ENCODE measurements at regions not wholly inside any gene's neighbourhood (a gene's known extent, or its start where the extent isn't known, plus 50 kb on each side); places are given as distances from the start of the nearest gene placed in this dataset.

DNA sequence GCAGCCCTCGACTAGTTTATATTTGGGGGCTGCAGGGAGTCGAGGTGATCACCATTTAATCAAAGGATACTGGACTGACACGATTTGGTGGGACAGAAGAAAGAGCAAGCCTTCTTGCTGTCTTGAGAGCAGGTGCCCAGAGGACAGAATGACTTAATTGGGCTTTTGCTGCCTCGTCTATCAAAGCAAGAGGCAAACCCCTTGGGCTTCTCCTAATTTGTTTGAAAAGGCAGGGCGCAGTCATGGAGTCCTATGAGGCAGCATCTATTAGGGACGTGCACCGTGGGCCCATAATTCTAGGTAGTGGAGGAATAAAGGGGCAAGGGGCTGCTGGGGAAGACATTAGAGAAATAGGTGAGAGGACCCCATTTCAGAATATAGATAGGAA, 1411.3 kb downstream of the TBC1D22A start:
- no peak for DNase-seq

DNA sequence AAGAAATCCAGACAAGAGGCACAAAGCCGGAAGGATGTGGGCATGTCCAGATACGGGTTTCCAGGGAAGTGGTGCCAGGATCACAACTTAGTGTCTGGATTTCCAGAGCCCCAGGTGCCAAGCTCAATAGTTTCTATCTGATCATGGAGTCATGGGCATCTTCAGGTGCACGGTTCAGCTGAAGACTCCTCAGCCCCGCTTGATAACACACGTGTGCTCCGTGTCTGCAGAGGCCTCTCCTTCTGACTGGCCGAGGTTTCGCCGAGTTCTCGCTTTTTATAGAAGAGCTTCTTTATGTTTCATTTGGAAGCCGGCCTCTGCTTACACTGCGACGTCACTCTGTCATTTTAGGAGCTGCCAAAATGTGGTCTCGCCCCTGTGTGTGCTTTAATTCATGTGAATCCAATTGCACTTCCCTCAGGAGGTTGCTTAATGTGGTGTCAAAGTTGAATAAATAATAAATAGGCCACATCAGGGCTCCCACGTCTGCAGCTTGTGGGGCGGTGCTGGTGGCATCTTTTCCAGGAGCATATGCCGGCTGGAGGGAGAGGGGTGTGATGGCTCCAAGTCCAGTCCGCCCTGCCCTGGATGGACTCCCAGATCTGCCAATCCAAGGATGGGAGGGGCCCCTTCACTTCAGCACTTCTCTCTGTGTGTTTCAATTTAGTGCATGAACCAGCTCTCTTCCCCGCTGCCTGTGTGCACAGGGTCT, 1410.8 kb downstream of the TBC1D22A start:
- DNase-seq, result no peak

DNA sequence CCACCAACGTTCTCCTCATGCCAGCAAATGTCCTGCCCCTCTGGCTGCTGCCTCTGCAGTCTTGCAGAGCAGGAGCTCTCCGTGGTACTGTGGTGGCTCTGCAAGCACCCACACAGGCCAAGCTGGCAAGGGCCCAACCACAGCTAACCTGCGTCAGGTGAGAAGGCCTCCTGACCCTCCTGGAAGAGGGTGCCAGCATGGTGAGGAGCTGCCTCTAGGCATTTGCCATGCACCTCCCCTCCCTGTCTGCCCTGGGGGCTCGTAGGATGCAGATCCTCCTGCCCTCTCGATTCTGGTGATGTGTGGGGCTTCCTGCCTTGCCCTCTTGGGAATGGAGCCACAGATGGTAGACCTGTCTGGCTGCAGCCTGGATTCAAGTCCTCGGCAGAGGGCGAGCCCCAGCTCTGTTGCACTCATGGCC, 1408.8 kb downstream of the TBC1D22A start:
- no peak for DNase-seq

DNA sequence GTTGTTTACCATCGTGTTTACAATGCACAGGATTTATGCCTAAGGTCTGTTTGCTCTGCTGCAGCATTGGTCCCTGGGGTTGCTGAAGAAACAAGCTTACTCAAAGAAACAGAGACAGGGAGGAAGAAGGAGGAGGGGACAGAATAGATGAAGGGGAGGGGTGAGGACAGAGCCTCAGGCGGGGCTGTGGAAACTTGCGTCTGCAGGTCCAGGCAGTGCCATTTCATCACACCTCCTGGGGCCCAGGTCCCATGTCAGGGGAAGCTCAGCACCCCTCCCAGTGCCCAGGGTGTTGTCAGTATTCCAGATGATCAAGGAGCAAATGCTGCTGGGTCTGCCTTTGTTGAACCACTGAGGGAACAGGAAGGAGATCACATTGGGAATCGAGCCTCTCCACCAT, 1406.8 kb downstream of the TBC1D22A start:
- no peak for DNase-seq

DNA sequence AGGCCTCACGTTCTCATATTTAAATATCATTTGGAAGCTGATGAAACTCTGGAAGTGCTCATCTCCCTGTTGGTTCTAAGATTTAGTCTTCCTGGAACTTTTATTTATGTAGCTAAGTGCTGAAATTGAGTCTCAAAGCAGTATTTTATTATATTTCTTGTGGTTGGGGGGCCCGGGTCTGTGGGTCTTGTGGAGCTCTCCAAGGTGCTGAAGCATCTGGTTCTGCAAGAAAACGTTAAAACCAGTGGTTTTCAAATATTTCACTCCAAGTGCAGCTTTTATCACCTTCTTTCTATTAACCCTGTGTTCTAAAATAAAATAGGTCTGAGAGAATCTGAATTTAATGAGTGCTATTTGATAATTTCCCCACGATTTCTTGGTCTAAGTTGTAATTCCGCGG, 1404.8 kb downstream of the TBC1D22A start:
- no peak for DNase-seq

DNA sequence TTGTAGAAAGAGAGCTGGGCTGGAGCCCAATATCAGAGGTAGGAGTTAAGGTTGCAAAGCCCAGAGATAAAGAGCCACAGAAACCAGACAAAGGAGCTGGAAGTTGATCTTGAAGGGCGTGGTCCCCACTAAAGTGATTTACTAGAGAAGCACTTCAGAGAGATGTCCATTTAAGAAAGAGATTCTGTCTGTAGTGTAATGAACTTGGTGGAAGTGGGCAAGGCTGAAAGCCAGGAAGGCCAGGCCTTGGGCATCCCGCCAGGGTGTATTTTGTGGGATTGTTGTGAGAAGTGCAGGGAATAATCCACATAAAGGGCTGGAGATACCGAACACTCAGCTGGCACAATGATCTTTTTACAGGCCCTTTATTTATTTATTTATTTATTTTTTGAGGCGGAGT, 1398.8 kb downstream of the TBC1D22A start:
- DNase-seq, result no peak

DNA sequence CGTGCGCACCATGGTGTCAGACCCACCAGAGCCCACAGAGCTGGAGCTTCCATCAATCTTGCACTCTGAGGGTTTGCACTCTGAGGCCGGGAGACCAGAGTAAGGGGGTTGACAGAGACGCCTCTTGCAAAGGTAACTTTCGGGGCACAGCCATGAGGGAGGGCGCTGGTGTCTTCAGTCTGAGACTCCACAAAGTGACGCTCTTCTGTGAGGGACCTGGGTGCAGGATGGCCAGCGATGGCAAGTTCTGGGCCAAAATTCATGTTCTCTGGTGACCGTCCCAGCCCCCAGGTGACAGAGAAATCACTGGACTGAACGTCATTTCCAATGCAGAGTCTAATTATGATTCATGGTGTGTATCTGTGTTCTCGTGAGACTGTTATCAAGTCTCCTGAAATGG, 1395.2 kb downstream of the TBC1D22A start:
- DNase-seq, result no peak

DNA sequence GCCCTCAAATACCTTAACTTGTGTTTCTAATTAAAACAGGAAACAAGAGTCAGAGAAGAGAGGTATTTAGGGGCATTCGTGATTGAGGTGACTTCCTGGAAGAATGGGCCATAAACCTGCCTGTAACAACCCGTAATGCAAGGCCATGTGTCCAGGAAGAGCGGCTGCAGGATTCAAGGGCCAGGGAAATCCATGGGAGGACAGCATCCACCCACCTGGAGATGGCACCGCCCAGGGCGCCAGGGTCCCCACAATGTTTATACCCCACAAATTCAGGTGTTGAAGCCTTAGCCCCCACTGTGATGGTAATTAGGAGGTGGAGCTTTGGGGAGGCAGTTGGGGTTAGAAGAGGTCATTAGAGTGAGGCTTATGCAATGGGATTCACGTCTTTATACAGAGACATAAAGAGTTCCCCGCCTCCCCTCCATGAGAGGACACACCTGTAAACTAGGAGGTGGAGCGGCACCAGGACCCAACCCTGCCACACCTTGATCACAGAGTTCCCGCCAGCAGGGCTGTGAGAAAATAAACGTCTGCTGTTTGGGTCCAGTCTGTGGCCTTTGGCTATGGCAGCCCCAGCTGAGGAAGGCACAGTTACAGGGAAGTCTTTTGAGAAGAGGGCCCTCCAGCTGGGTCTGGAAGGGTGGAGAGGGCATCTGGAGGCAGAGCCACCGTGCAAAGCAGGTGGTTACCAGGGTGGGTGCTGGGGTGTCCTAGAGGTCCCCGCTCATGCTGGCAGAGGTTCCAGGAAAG, 1394.3 kb downstream of the TBC1D22A start:
- no peak for DNase-seq

DNA sequence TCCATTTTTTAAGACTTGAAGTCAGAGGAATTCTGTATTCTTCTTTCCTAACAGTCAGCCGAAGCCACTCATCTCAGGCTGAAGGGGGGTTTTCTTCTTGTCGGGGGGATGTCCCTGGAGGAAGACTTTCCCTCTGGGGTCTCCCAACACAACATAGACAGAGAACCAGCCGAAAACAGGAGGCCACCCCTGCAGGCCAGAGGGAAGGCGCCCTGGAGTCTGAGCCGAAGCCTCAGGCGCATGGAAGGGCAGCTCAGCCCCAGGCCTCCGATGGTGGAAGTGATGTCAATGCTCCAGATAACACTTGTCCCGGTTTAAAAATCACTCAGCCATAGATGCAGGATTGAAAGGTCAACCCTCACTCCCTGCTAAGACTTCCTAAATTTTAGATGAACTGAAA, 1393.0 kb downstream of the TBC1D22A start:
- DNase-seq, result no peak

DNA sequence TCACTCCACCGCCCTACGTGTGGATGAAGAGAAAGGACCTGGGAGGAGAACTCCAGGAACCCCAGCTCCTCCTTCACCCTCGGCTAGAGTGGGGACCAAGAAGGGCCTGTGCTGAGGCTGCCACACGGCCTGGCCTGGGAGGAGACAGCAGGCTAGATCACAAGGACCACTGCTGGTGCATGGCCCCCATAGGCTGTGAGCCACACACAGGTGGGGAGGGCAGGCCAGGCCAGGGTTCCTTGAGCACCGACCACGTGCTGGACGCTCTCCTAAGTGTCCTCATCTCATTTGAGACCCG, 1392.4 kb downstream of the TBC1D22A start:
- DNase-seq, result no peak

DNA sequence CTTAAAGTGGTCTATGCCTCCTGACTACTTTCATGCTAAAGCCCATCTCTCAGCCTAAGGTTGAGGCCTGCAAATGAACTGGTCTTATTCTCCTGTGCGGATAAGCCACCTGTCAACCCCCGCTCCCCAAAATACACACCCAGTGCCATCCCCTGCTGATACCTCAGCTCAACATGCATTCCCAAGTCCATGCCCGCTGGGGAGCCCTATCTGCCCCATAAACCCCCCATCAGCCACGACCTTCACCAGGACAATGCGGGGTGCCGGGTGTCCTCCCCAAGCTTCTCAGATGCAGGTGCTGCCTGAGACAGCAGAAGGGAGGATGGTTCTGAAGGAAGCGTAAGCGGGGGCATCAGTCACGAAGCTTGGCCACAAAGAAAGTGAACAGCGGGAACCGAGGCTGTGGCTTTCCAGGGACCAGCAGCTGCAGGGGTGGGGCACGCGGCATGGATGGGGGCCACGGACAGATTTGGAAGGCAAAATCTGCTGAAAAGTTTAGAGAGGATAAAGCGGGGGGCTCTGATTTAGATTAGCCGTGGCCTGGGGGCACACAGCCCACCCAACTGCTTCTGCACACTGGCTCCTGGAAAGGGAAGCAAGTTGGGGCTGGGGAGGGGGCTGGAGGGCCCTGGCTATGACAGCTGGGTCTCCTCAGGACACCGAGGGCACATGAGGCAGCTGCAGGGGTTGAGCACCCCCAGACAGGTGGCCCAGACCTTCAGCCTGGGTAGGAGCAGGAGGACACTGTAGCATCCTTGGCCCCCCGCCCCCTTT, 1391.9 kb downstream of the TBC1D22A start:
- DNase-seq, result no peak

DNA sequence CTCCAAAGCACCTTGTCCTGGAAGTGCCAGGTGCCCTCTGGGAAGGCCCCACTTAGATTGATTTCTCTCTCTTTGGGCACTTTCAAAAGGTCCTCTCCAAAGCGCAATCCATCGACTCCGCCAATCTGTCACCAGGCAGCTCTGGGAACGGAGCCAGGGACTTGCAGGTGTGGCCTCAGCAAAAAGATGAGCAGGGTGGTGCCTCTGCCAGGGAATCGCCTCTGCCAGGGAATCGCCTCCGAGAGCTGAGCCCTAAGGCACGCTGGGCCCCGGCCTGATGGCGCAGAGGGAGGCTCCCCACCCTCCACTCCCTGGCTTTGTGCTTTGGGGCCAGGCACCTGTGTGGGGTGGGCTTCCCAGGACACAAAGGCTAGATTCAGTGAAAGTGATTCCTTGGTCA, 1391.3 kb downstream of the TBC1D22A start:
- DNase-seq, result no peak

DNA sequence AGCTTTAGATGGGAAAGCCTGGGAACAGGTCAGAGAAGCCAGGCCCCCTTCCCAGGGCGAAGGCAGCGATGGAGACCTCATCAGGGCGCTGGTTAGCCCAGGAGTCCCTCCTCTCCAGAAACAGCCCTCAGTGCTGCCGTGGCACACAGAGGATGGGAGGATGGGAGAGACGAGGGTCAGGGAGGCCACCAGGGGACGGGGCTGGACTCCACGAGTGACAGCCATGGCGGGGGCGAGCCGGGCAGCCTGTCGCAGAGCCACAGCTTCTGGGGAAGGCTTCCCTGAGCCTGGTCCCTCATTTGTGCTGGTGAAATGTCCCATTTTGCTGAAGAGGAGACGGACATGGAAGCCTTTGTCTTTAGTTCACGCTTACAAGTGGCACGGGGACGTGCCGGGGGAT, 1390.5 kb downstream of the TBC1D22A start:
- DNase-seq, result no peak

DNA sequence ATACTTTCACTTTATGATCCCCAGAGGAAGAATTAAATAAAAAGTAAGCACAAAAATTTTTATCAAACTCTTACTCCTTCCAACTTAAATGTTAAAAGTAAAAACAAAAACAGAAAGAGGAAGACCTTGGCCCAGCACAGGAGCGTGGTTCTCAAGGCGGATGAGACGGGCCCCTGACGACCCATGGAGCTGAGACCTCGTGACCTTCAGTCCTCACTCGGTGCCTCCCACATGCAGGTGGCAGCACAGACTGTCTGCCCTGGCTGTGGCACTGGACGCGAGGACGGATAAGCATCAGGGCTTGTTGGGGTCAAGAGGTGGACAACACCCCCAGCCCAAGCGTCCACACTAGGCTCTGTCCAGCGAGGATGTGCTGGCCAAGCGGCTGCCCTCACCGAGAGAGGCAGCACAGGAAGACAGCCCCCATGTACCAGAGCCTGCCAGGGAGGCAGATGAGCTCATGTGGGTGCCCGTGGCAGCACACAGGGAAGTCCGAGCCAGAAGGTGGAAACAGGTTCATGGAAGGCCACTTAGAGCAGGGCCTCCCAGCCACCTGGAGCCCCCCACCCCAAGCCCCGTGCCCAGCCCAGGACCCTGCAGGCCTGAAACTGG, 1389.8 kb downstream of the TBC1D22A start:
- DNase-seq, result no peak

DNA sequence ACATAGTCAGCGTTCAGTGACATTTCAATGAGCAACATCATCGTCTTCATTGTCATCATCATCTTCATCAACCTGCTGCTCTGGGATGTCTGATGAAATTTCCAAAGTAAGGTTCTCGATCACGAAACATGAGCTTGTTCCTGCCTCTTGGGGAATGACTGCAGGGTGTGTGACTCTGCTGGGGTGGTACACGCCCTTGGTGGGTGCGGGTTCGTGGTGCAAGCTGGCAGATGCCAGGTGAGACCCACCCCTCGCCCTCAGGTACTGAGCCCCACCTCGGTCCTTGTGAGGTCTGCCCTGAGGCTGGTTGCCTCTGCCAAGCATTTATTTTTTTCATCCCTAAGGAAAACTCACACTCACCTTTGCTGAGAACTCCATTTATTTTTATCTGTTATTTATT, 1389.2 kb downstream of the TBC1D22A start:
- DNase-seq, result no peak

DNA sequence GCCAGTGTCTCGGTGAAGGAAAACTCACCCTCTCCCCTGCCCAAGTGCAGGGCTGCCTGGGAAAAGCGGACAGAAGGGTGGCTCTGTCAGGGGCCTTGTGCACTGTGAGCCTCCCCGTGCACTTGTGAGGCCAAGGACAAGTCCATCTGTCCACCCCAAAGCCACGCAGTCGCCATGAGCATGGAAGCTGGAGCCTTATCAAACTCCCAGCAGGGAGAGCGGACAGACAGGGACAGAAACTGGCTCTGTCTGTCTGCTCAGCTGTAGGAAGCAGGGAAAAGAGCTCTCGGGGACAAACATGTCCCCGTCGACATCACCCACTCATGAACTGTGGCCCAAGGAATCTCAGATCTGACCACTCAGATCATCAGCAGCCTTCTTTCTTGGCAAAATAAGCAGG, 1385.4 kb downstream of the TBC1D22A start:
- DNase-seq, result no peak

DNA sequence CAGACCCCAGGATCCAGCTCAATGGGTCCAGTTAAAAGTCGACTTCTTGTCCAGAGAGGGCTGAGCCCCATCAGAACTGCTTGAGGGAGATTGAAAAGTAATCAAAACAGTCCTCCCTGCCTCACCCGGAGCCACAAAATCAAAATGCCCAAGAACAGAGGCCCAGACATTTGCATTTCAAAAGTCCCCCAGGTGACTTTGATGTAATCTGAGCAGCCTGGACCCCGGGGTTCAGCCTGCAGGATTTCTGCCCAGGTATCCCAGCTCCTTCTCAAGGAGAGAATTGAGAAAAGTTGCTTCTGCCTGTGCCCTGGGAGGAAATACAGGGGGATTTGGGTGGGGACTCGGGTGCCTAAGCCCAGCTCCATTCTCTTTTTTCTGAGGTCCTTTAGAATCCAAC, 1385.0 kb downstream of the TBC1D22A start:
- no peak for DNase-seq

DNA sequence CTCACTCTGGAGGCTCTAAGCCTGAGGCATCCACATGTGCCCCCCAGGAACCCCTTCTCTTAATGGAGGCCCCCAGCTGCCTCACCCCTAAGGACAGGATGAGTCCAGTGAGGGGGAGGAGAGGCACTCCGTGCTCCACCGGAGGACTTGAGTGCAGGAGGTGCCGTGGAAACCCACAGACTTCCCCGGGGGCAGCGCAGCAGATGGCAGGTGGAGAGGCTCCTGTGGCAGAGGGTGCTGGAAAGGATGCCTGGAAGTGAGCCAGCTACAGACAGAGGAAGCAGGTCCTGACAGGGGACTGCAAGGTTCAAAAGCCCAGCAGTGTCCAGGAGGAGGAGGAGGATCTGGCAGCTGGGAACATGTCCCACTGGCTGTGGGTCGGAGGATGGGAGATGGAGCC, 1384.0 kb downstream of the TBC1D22A start:
- no peak for DNase-seq

DNA sequence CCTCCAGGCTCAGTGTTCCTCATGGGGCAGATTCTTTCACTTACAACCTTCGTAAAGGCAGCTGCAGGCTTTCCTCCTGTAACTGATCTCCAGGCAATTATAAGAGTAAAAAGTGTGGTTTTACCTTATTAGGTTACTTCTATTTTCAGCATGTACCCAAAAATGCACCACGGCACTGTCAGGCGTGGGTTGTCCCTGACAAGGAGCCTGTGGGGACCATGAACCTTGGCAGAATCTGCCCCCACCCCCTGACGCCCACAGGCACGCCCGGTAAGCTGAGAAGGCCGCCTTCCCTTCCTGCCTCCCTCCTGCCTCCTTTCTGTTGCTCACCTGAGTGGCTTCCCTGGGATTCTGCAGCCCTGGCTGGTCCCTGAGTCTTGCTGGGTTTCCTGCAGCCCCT, 1383.3 kb downstream of the TBC1D22A start:
- no peak for DNase-seq

DNA sequence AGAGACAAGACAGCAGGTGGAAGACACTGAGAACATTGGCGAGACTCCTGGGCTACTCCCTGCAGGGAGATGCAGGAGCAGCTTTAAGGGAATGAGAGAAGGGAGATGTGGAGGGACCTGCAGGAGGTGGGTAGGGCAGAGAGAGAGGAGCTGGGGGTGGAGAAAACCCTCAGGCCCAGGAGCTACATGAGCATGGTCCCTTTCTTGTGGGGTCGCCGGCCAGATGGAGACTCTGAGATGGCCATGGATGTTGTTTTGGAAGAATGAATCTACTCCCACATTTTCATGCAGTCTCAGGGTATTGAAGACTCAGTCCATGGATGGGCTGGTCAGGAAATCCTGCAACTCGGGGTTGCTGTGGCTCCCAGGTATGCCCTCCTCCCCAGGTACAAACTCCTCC, 1381.9 kb downstream of the TBC1D22A start:
- DNase-seq, result no peak

DNA sequence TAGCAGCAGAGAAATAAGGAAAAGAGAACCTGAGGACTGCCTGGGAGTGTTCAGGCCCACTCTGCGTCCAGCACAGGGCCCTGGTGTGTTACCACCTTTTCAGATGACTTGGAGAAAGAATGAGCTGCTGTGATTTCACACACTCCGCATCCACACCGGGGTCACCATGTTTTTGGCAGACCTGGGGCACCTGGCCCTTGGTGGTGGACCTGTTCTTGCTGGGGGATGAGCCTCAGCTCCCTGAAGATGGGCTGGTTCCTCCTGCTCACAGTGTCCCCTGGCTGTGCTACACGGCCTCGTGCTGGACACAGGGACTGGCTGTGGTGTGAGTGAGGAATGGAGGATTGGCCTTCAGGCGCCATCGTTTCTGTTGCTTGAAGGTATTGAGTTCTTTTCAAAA, 1381.4 kb downstream of the TBC1D22A start:
- DNase-seq, result no peak

DNA sequence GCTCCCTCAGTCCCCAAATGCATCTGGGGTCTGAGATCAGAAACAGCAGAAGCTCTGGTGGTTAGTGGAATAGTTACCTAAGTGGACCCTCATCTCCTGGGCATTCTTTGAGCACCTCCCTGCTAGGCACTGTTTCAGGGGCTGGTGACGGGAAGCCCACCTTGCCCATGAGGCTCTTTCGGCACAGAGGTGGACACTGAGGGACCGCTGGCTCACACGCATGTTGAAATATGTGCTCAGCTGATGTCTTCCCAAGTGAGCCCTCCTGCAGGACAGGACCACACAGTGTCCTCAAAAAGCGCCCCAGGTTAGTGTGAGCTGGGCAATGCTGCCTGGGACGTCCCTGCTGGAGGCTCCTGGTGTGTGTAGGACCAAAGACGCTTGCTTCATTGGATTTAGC, 1379.9 kb downstream of the TBC1D22A start:
- no peak for DNase-seq

DNA sequence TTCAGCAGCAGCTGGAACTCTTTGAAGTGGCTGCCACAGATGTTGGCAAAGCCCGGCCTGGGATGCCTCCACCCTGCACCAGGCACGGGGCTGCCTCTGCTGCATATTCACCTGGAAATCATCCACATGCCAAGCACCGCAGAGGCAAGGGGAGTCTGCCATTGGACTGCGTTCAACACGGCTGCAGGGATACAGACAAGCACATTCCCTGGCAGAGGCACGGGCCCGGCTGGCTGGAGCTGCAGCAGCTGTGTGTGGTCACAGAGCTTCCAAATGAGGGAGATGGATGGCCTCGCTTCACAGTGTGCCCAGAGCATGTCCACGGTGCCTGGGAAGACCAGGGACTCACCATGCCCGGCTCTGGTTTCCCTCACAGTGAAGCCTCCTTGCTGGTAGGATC, 1378.9 kb downstream of the TBC1D22A start:
- no peak for DNase-seq
